HG02678 (cell line): ENCODE measurements at regions not wholly inside any gene's neighbourhood (a gene's known extent, or its start where the extent isn't known, plus 50 kb on each side); places are given as distances from the start of the nearest gene placed in this dataset.
"Not testable (repeated sequence)": the region's sequence is repeated elsewhere in the genome, so short reads cannot be mapped to it uniquely, and the experiment has no call there.

Experiments
- ATAC-seq: cut with Tn5 transposase; IDR thresholded peaks from one replicate; pipeline ENCODE4 v1.9.1; 2021; ENCODE audit warnings: mild to moderate bottlenecking, moderate library complexity; ENCODE audit not compliant: unreplicated experiment

- no peak for ATAC-seq
Observed at GRCh38 chr10:55782181-55782580, 578.9 kb downstream of the ZWINT start.

- ATAC-seq = no peak
Observed at GRCh38 chr10:55766212-55766611, 594.8 kb downstream of the ZWINT start.

- ATAC-seq = no peak
Observed at GRCh38 chr10:55750458-55750857, 610.6 kb downstream of the ZWINT start.

- ATAC-seq = no peak
Observed at GRCh38 chr10:55747244-55747643, 613.8 kb downstream of the ZWINT start.

GRCh38 chr10:55746002-55746401, 615.1 kb downstream of the ZWINT start:
- ATAC-seq = no peak

GRCh38 chr10:55742487-55742886, 618.6 kb downstream of the ZWINT start:
- ATAC-seq = no peak

GRCh38 chr10:55740767-55741166, 620.3 kb downstream of the ZWINT start:
- not testable (repeated sequence) for ATAC-seq

- ATAC-seq = no peak
Observed at GRCh38 chr10:55740110-55740509, 620.9 kb downstream of the ZWINT start.

GRCh38 chr10:55734112-55734511, 626.9 kb downstream of the ZWINT start:
- ATAC-seq = no peak

- ATAC-seq = no peak
Observed at GRCh38 chr10:55704950-55705349, 656.1 kb downstream of the ZWINT start.

- no peak for ATAC-seq
Observed at GRCh38 chr10:55668326-55668922, 692.6 kb downstream of the ZWINT start.

- no peak for ATAC-seq
Observed at GRCh38 chr10:55653531-55653930, 707.5 kb downstream of the ZWINT start.

- ATAC-seq = no peak
Observed at GRCh38 chr10:55641601-55642000, 719.5 kb downstream of the ZWINT start.

GRCh38 chr10:55631071-55631654, 729.9 kb downstream of the ZWINT start:
- peak; percentile 91 for ATAC-seq

GRCh38 chr10:55630491-55631056, 730.5 kb downstream of the ZWINT start:
- ATAC-seq = no peak

GRCh38 chr10:55629793-55630490, 731.1 kb downstream of the ZWINT start:
- ATAC-seq = no peak

GRCh38 chr10:55628260-55628701, 732.8 kb downstream of the ZWINT start:
- ATAC-seq = no peak

GRCh38 chr10:55627501-55628051, 733.5 kb downstream of the ZWINT start:
- ATAC-seq = no peak

- not testable (repeated sequence) for ATAC-seq
Observed at GRCh38 chr10:55601690-55602478, 759.2 kb downstream of the ZWINT start.

GRCh38 chr10:55551603-55552002, 750.6 kb upstream of the PCDH15 start:
- ATAC-seq = no peak

- ATAC-seq = no peak
Observed at GRCh38 chr10:55550236-55550635, 749.2 kb upstream of the PCDH15 start.
